ENCODE measurements at regions not wholly inside any gene's neighbourhood (a gene's known extent, or its start where the extent isn't known, plus 50 kb on each side); places are given as distances from the start of the nearest gene placed in this dataset.
"Not testable (repeated sequence)": the region's sequence is repeated elsewhere in the genome, so short reads cannot be mapped to it uniquely, and the experiment has no call there.

- Histone ChIP-seq H3K27ac (ENCODE audit: low read length) (no peak overlapping the region), H3F3A (ENCODE audit: insufficient read depth, low read length, poor library complexity, severe bottlenecking) (no peaks in the 10 kb centered on the region), H3K79me2 (replicated peaks; ENCODE audit: insufficient read depth, low read length) (no peaks in the 10 kb centered on the region), H3K27me3 (ENCODE audit: insufficient read depth, low read depth, low read length) (peaks cover 56% of the 10 kb centered on the region), H2AFZ (ENCODE audit: low read depth, low read length) (peak overlapping the region; percentile 40), H3K4me3 (ENCODE audit: low read length) (peak overlapping the region; percentile 73), H3K36me3 (ENCODE audit: insufficient read depth, low read length) (no peaks in the 10 kb centered on the region), H3K9me3 (ENCODE audit: low read length) (peaks cover 5% of the 10 kb centered on the region), H3K9me2 (ENCODE audit: insufficient read depth, low read length) (no peaks in the 10 kb centered on the region), H3K4me2 (ENCODE audit: low read length) (no peak overlapping the region), H3K9ac (ENCODE audit: low read length) (no peak overlapping the region), H4K20me1 (ENCODE audit: insufficient read depth) (no peaks in the 10 kb centered on the region)
- TF ChIP-seq CTCF (IDR thresholded peaks at IDR 0.05; ENCODE audit: poor library complexity, severe bottlenecking) (peak; percentile 30), RAD21 (conservative IDR thresholded peaks at IDR 0.05) (no peak), MXI1 (conservative IDR thresholded peaks at IDR 0.05; ENCODE audit: poor library complexity, severe bottlenecking) (no peak), POLR2AphosphoS5 (IDR thresholded peaks at IDR 0.05) (no peak), EP300 (conservative IDR thresholded peaks at IDR 0.05; ENCODE audit: poor library complexity, severe bottlenecking) (no peak), SMC3 (conservative IDR thresholded peaks at IDR 0.05; ENCODE audit: poor library complexity) (no peak), REST (IDR thresholded peaks at IDR 0.05; ENCODE audit: borderline replicate concordance) (no peak), TAF1 (IDR thresholded peaks at IDR 0.05; ENCODE audit: low read depth) (no peak), EZH2 (IDR thresholded peaks at IDR 0.05; ENCODE audit: borderline replicate concordance, insufficient read depth, low read length, poor library complexity, severe bottlenecking) (peak; percentile 72)
Measured at GRCh38 chr20:26208296-26209091, 511.8 kb upstream of the ZNF337 start.

- H3K4me3 ChIP-seq (ENCODE audit: low read length): peak overlapping the region; percentile 73
- not testable (repeated sequence) for H3K9me3 ChIP-seq (ENCODE audit: low read length); H3K79me2 ChIP-seq (replicated peaks; ENCODE audit: insufficient read depth, low read length); H3K9ac ChIP-seq (ENCODE audit: low read length); H3K27ac ChIP-seq (ENCODE audit: low read length); H2AFZ ChIP-seq (ENCODE audit: low read depth, low read length); H3K4me2 ChIP-seq (ENCODE audit: low read length); H3F3A ChIP-seq (ENCODE audit: insufficient read depth, low read length, poor library complexity, severe bottlenecking); H3K9me2 ChIP-seq (ENCODE audit: insufficient read depth, low read length); H3K36me3 ChIP-seq (ENCODE audit: insufficient read depth, low read length); H4K20me1 ChIP-seq (ENCODE audit: insufficient read depth)
- peaks cover 56% of the 10 kb centered on the region for H3K27me3 ChIP-seq (ENCODE audit: insufficient read depth, low read depth, low read length)
Measured at GRCh38 chr20:26207967-26208295, 511.3 kb upstream of the ZNF337 start.
